HG03280 (cell line): ENCODE measurements at regions not wholly inside any gene's neighbourhood (a gene's known extent, or its start where the extent isn't known, plus 50 kb on each side); places are given as distances from the start of the nearest gene placed in this dataset.

Experiments used
- ATAC-seq: cut with Tn5 transposase; IDR thresholded peaks from one replicate; pipeline ENCODE4 v1.9.1; 2021; ENCODE audit warnings: mild to moderate bottlenecking, moderate library complexity; ENCODE audit not compliant: unreplicated experiment

DNA sequence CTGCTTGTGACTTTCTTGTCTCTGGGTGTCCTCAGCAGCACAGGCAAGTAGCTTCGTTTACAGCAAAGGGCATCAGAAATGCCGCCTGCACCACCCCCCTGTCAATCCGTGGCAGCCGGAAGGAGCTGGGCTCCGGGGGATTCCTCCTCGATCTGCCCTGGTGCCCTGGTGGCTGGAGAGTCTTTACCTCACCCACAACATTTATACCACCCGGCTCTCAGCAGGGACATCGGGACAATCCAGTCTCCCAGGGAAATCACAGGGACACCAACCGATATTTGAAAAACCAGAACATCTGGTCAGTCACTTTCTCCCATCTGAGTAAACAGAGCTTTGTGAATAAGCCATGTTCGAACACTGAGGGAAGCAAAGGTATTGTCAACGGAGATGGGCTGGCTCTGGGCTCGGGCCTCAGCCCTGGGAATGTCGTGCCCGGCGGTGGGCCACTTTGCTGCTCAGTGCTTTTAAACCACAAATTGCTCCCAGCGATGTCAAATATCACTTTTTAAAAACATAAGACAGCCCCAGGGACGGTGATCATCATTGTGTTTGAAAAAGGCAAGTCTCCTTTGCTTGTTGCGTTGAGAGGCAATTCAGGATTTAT, 210.0 kb upstream of the SALL3 start:
- ATAC-seq, result no peak

GRCh38 chr18:78770139-78770822, 209.3 kb upstream of the SALL3 start:
- ATAC-seq, result no peak

DNA sequence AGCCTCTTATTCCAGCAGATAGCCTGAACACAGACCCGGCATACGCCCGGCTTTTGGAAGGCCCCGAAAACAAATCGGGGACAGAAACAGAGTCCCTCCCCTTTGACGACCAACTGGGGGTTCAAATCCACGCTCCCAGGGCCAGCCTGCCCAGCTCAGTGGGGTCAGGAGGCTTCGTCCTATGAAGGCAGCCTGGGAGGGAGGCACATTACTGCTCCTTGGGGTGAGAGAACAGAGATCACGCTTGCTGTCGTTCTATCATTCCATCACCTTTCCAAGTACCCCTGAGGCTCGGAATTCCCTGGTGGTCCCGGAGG, 208.8 kb upstream of the SALL3 start:
- ATAC-seq, result no peak

DNA sequence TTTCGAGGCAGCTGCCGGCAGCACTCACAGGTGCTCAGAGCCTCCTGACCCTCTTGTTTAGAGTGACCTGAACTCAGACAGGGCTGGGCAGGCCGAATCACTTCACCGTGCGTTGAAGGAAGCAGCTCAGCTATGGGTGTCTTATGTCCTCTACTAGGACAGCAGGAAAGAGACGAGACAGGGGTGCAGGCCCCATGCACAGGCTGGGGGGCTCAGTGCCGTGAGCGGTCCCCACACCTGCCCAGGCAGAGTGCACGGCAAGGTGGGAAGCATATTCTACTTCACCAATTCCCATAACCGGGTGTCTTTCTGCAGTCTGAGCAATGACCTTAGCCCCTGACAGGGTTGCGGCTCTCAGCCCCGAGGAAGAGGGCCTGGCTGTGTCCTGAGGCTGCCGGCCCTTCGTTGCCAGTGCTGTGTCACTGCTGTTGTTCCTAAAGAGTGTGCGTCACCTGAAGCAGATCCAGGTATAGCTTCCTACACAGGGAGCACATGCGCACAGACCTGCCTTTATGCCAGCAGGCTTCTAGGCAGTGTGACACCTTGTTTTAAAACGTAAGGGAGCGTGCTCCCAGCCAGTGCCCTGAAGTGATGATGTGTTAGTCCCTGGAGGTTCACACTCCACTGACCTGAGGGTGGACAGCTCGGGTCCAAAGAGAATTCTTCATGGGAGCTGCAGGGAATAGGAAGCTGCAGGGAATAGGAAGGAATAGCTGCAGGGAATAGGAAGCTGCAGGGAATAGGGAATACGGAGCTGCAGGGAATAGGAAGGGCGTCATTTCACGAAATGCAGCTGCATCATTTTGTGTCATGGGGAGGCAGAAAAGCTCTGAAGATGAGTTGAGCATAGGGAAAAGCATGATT, 207.9 kb upstream of the SALL3 start:
- no peak for ATAC-seq

DNA sequence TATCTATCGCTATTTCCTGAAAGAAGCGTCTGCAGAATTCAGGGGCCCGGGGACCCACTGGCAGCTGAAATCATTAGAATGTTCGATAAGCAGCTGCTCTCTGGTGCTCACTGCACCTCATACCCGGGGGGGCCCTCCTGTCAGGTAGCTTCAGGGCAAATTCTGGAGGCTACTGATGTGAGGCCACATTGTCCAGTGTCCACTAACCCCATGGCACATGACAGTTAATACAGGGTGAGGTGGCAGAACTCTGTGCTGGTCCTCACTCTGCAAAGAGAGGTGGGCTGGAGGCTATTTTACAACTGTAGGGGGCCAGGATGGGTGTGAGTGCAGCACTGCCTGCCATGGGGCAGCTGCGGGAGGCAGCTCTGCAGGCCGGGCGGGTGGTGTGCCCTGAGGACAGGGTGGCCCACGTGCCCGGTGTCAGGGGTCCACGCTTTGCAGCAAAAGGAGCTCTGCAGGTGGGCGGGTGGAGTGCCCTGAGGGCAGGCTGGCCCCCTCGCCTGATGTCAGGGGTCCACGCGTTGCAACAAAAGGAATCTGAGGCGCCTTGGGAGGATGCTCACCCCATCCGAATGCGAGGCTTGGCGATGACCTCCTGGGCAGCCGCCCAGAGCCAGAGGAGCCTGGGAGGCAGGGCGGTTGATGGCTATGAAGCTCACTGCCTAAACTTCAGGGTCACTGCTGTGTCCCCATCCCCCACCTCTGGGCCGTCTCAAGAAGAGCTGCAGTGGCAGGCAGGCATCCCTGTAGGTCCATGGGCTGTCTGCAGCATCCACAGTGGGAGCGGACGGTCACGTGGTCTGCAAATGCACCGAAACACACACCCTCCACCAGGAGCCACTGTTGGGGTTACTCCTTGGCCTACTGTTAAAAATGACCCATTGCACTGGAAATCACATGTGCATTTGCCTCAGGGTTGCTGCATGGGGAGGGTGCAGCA, 207.0 kb upstream of the SALL3 start:
- no peak for ATAC-seq

DNA sequence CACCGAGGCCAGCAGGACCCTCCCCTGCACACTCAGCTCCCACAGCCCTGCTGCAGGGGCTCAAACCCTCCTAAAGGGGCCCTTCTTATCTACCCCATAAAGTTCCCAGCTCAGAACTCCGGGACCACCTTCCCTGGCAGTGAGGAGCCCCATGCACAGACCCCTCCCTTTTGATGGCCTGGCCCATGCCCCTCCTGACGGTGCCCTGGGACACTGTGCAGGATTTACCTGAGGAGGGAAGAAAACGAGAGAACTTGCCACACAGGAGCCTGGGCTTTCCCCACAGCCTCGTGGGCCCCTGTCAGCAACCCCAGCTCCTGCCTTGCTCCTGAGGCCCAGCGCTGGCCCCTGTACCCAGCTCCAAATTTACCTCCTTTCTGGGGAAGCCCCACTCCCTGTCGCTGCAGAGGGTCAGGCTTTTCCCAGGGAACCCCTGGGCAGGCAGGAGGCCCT, 206.3 kb upstream of the SALL3 start:
- no peak for ATAC-seq

- no peak for ATAC-seq
Measured at GRCh38 chr18:78773819-78774218, 205.8 kb upstream of the SALL3 start.

GRCh38 chr18:78774741-78775141, 204.9 kb upstream of the SALL3 start:
- no peak for ATAC-seq

GRCh38 chr18:78776151-78776550, 203.5 kb upstream of the SALL3 start:
- no peak for ATAC-seq

DNA sequence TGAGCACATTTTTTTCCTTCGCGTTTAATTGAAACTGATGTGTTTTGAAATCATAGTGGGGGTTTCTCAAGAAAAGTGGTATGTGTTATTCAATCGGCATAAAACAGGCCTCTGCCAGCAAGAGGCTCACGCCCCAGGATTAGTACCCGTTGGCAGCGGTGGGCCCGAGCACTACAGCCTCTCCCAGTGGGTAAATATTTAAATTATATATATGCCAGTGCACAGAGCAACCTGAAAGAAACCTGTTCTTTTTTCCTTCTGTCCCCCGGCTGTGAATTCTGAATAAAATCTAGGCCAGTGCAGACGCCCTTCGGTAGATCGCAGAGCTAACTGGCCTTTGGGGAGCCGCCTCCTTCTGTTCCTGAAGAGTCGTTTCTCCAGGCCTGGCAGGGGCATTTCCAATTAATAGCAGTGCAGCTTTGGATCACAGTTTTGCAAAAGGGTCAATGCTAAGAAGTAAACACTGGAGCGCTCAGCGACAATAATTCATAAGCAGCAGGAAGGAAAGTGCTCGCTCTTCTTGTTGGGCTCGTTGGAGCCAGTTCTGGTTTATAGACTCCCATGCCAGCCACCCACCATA, 202.8 kb upstream of the SALL3 start:
- ATAC-seq, result no peak

- no peak for ATAC-seq
Measured at GRCh38 chr18:78777992-78778391, 201.6 kb upstream of the SALL3 start.

GRCh38 chr18:78778651-78779050, 201.0 kb upstream of the SALL3 start:
- no peak for ATAC-seq

GRCh38 chr18:78779996-78780718, 199.5 kb upstream of the SALL3 start:
- ATAC-seq, result no peak

DNA sequence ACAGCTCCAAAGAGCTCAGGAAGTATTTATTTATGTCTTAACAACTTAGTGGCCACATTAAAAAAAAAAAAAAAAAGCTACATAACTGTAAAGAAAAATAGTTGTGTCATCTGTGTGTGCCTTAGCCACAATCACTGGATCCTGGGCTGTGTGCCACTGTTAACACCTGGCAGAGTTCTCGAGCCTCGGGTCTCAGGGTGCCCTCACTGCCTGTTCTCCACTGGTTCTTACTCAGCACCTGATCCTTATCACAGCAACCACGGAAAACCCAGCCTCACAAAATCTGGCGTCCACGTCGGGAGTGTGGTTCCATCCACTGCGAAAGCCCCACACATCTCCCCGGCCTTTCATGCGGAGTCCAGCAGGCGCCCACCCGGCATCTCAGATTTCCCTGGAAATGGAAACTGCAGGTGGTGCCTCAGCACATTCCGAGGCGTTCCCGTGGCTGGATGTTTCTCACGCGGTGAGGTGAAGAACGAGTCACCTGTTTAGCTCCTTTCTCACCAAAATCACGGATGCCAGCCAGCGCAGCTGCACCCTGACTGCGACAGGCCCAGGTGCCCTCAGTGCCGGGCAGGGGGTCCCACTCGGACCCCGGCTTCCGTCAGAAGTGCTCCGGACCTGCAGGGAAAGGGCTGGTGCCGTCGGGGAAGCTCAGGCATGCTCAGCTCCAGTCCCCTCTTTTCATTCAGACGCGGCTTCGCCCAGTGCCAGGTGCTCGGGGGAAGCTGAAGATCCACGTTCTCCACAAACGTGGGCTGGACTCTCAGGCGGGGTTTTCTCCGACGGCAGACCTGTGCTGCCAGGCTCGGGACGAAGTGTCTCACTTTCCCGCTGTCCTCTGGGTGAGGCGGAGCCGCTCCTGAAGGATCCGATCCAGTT, 198.7 kb upstream of the SALL3 start:
- no peak for ATAC-seq

GRCh38 chr18:78781601-78781960, 198.0 kb upstream of the SALL3 start:
- no peak for ATAC-seq

DNA sequence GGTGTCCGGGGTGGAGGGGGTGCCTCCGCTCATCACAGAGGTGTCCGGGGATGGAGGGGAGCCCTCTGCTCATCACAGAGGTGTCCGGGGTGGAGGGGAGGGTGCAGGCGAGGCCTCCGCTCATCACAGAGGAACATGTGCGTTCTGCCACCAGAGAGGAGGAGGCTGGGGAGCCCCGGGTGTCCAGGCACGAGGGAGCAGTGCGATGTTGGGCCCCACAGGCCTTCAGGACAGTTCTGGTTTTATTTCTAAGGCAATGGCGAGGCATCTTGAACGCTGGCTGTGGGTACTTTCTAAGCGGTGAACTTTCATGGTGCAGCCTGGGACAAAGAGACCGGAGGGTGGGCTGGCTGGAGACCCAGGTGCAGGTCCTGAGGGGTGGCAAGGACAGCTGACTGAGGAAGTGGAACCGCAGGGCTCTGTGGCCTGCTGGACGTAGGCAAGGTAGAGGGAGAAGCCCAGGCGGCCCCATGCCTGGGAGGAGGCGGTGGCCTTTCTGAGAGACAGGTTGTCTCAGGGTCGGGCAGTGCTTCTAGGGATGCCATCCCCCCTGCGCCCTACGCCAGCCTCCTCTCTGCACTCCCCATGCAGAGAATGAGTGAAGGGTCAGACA, 196.6 kb upstream of the SALL3 start:
- no peak for ATAC-seq

DNA sequence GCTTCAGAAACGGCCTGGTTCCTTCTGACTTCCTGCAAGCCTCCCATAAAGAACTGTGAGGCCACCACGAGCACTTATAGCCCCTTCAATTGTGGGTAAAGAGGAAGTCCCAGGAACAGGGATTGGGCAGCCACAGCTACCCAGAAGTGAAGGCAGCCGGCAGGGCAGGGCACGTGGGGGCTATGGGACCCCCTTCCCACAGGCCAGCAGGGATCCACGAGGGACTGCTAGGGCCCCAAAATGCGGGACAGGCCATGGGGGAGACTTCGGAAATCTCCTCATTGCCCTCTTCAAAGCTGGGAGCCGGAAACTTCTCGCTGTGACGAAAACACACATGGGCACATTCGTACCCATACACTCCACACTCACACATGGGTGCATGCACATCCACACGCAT, 196.1 kb upstream of the SALL3 start:
- no peak for ATAC-seq

DNA sequence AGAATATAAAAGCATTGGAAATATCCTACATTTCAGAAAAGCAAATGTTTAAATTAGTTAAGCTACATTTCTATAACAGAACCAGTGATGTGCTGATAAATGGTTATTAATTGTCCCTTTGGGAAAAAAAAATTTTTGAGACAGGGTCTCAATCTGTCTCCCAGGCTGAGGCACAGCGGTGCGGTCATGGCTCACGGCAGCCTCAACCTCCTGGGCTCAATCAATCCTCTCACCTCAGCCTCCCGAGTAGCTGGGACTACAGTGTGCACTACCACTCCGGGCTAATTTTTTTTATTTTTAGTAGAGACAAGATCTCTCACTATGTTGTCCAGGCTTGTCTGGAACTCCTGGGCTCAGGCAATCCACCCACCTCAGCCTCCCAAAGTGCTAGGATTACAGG, 194.8 kb upstream of the SALL3 start:
- no peak for ATAC-seq

- ATAC-seq, result no peak
Measured at GRCh38 chr18:78785706-78786105, 193.9 kb upstream of the SALL3 start.
